Dedifferentiated amniotic fluid mesenchymal stem cell (primary cell): ENCODE measurements at regions not wholly inside any gene's neighbourhood (a gene's known extent, or its start where the extent isn't known, plus 50 kb on each side); places are given as distances from the start of the nearest gene placed in this dataset.
"Not testable (repeated sequence)": the region's sequence is repeated elsewhere in the genome, so short reads cannot be mapped to it uniquely, and the experiment has no call there.

Experiments used
- DNase-seq: peaks from one replicate; pipeline ENCODE4 v3.0.0-alpha.2; 2016; ENCODE audit errors: extremely low spot score

GRCh38 chr2:49677227-49677626, 522.9 kb upstream of the FSHR start:
- no peak for DNase-seq

GRCh38 chr2:49664827-49665226, 510.5 kb upstream of the FSHR start:
- no peak for DNase-seq

- DNase-seq: no peak
Observed at GRCh38 chr2:49661809-49662208, 507.5 kb upstream of the FSHR start.

GRCh38 chr2:49656853-49657252, 502.5 kb upstream of the FSHR start:
- DNase-seq: no peak

- no peak for DNase-seq
Observed at GRCh38 chr2:49643149-49643548, 488.8 kb upstream of the FSHR start.

- no peak for DNase-seq
Observed at GRCh38 chr2:49640630-49641029, 486.3 kb upstream of the FSHR start.

GRCh38 chr2:49621016-49621415, 466.7 kb upstream of the FSHR start:
- no peak for DNase-seq

- DNase-seq: no peak
Observed at GRCh38 chr2:49619804-49620203, 465.5 kb upstream of the FSHR start.

- no peak for DNase-seq
Observed at GRCh38 chr2:49618491-49618890, 464.2 kb upstream of the FSHR start.

- DNase-seq: no peak
Observed at GRCh38 chr2:49616800-49617199, 462.5 kb upstream of the FSHR start.

- not testable (repeated sequence) for DNase-seq
Observed at GRCh38 chr2:49611796-49612195, 457.5 kb upstream of the FSHR start.

- DNase-seq: no peak
Observed at GRCh38 chr2:49600524-49600923, 446.2 kb upstream of the FSHR start.

- DNase-seq: no peak
Observed at GRCh38 chr2:49598231-49598630, 443.9 kb upstream of the FSHR start.

- no peak for DNase-seq
Observed at GRCh38 chr2:49585921-49586320, 431.6 kb upstream of the FSHR start.

GRCh38 chr2:49582946-49583345, 428.6 kb upstream of the FSHR start:
- DNase-seq: no peak

- no peak for DNase-seq
Observed at GRCh38 chr2:49577041-49577440, 422.7 kb upstream of the FSHR start.

- DNase-seq: no peak
Observed at GRCh38 chr2:49569176-49569575, 414.9 kb upstream of the FSHR start.

- no peak for DNase-seq
Observed at GRCh38 chr2:49567811-49568600, 413.7 kb upstream of the FSHR start.

- no peak for DNase-seq
Observed at GRCh38 chr2:49567021-49567420, 412.7 kb upstream of the FSHR start.

GRCh38 chr2:49553658-49554057, 399.3 kb upstream of the FSHR start:
- DNase-seq: no peak

GRCh38 chr2:49532702-49533101, 378.4 kb upstream of the FSHR start:
- no peak for DNase-seq

GRCh38 chr2:49515996-49516782, 361.9 kb upstream of the FSHR start:
- no peak for DNase-seq

GRCh38 chr2:49514201-49514600, 359.9 kb upstream of the FSHR start:
- DNase-seq: no peak
